HL-60 (cell line): ENCODE measurements at regions not wholly inside any gene's neighbourhood (a gene's known extent, or its start where the extent isn't known, plus 50 kb on each side); places are given as distances from the start of the nearest gene placed in this dataset.

Source experiments
- DNase-seq, 2 experiments: peaks; one replicate each; pipeline ENCODE4 v3.0.0-alpha.2; 2010 to 2020; ENCODE audit warnings: low read depth in 1 of 2, low spot score in 1 of 2
- H3K27ac ChIP-seq: fragments of 250-450 bp; sonication (Bioruptor Pico); replicated peaks from 2 replicates; pipeline ENCODE4 v1.5.1; 2020; ENCODE audit warnings: mild to moderate bottlenecking, moderate library complexity
- H3K27me3 ChIP-seq: fragments of 250-450 bp; sonication (Bioruptor Pico); 2 replicates; pipeline ENCODE4 v1.5.1; 2021; ENCODE audit warnings: mild to moderate bottlenecking, moderate library complexity; ENCODE audit not compliant: insufficient read depth, poor library complexity, severe bottlenecking
- H3K4me3 ChIP-seq: replicated peaks from 2 replicates; pipeline ENCODE4 v1.5.1; 2011; ENCODE audit warnings: mild to moderate bottlenecking, control low read depth, low read length; ENCODE audit not compliant: insufficient read depth
- CTCF ChIP-seq: IDR thresholded peaks from one replicate; pipeline ENCODE4 v1.5.1; 2011; ENCODE audit warnings: low read length, control low read depth, inconsistent platforms; ENCODE audit not compliant: insufficient read depth
- GABPA ChIP-seq: IDR thresholded peaks from 2 replicates; pipeline ENCODE4 v1.6.1; 2012; ENCODE audit warnings: low read depth
- POLR2AphosphoS5 ChIP-seq: IDR thresholded peaks from 2 replicates; pipeline ENCODE4 v1.6.1; 2012; ENCODE audit warnings: low read depth
- SPI1 ChIP-seq: IDR thresholded peaks from 2 replicates; pipeline ENCODE4 v1.6.1; 2012; ENCODE audit warnings: low read depth, mild to moderate bottlenecking, borderline replicate concordance
- TF ChIP-seq, protein P1 (sequence below): IDR thresholded peaks from 2 replicates; pipeline ENCODE4 v1.6.1; 2012; ENCODE audit warnings: low read depth; ENCODE audit not compliant: insufficient replicate concordance

GRCh38 chr14:100988956-100989355 is 85.4 kb upstream of the RTL1 start:
- Histone ChIP-seq H3K4me3 (no peak overlapping the region), H3K27me3 (peaks cover 4% of the 10 kb centered on the region), H3K27ac (no peak overlapping the region)
- TF ChIP-seq GABPA (no peak), CTCF (no peak), POLR2AphosphoS5 (no peak), SPI1 (no peak)
- TF ChIP-seq, protein P1, sequence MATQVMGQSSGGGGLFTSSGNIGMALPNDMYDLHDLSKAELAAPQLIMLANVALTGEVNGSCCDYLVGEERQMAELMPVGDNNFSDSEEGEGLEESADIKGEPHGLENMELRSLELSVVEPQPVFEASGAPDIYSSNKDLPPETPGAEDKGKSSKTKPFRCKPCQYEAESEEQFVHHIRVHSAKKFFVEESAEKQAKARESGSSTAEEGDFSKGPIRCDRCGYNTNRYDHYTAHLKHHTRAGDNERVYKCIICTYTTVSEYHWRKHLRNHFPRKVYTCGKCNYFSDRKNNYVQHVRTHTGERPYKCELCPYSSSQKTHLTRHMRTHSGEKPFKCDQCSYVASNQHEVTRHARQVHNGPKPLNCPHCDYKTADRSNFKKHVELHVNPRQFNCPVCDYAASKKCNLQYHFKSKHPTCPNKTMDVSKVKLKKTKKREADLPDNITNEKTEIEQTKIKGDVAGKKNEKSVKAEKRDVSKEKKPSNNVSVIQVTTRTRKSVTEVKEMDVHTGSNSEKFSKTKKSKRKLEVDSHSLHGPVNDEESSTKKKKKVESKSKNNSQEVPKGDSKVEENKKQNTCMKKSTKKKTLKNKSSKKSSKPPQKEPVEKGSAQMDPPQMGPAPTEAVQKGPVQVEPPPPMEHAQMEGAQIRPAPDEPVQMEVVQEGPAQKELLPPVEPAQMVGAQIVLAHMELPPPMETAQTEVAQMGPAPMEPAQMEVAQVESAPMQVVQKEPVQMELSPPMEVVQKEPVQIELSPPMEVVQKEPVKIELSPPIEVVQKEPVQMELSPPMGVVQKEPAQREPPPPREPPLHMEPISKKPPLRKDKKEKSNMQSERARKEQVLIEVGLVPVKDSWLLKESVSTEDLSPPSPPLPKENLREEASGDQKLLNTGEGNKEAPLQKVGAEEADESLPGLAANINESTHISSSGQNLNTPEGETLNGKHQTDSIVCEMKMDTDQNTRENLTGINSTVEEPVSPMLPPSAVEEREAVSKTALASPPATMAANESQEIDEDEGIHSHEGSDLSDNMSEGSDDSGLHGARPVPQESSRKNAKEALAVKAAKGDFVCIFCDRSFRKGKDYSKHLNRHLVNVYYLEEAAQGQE = no peak
- DNase-seq = no peak

DNA sequence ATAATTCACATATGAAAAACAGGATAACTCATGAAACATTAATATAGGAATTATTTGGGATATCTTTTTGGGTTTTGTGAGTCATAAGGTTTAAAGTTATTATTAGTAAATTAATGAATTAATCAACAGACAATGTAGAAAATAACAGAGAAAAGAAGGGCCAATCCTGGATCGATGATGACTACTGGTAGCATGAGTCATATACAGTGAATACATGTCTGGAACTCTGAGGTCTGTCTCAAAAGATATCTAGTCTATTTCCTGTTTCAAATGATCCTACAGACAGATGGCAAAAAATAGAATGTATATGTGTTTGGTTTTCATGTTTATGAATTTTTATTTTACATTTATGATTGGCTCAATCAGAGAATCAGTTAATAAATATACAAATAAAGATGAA is 86.4 kb upstream of the RTL1 start:
- DNase-seq = no peak

GRCh38 chr14:100994082-100994481 is 90.6 kb upstream of the RTL1 start:
- Histone ChIP-seq H3K4me3 (no peak overlapping the region), H3K27ac (no peak overlapping the region), H3K27me3 (peaks cover 4% of the 10 kb centered on the region)
- DNase-seq = no peak
- TF ChIP-seq CTCF (no peak), SPI1 (no peak), POLR2AphosphoS5 (no peak), GABPA (no peak)
- TF ChIP-seq, protein P1 = no peak

More for the DNA sequence above, 86.4 kb upstream of the RTL1 start:
- Histone ChIP-seq H3K27ac (no peak overlapping the region), H3K27me3 (peaks cover 4% of the 10 kb centered on the region), H3K4me3 (no peak overlapping the region)
- TF ChIP-seq POLR2AphosphoS5 (no peak), SPI1 (no peak), CTCF (no peak), GABPA (no peak)

DNA sequence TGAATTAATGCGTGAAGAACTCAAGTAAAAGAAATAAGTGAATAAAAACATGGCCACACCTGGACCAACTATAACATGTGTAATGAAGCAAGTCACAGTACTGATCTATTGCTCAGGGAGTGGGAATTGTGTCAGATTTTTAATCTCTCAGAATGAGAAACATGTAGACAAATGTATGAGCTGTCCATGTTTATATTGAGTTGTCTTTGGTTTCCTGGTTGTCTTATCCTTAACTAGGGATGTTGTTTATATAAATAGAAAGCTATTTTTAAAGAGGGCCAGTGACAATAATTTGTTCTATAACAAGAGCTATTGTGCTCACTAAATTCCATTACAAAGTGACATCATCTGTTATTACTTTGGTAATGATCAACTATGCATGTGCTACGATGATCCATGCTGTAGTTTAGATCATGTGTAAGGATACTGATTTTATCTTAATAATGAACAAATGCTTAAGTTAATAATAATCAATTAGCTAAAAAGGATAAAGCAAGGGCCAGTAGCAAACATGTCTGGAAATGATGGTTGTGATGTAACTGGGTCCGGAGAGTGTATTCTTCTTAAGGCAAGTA is 91.3 kb upstream of the RTL1 start:
- no peak for DNase-seq
- TF ChIP-seq SPI1 (no peak), CTCF (no peak), POLR2AphosphoS5 (no peak), GABPA (no peak)
- TF ChIP-seq, protein P1 = no peak
- no peak overlapping the region for H3K4me3 ChIP-seq
- peaks cover 7% of the 10 kb centered on the region for H3K27me3 ChIP-seq
- H3K27ac ChIP-seq = no peak overlapping the region
